ENCODE measurements at regions not wholly inside any gene's neighbourhood (a gene's known extent, or its start where the extent isn't known, plus 50 kb on each side); places are given as distances from the start of the nearest gene placed in this dataset.

DNA sequence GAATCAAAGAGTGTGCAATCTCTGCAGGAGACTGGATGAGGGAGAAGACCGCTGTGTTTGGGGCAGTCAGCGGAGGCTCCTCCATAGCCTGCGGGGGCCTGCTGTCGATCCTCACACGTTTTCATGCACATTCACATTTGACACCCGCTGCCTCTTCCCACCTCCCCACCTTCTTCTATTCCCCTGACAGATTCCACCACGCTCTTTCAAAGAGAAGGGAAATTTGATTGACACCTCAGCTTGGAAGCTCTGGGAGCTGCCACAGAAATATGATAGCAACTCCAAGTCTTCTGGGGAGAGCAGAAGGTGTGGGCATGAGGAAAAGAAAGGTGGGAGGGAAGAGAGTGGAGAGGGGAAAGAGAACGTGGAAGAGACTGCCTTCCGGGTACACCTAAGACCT, 87.5 kb downstream of the BOD1L2 start:
- no peaks in the 10 kb centered on the region for H3K27me3 ChIP-seq
- intact Hi-C loops (cut with DNase I; ENCODE audit: low total_unique reads) = no loop called here

DNA sequence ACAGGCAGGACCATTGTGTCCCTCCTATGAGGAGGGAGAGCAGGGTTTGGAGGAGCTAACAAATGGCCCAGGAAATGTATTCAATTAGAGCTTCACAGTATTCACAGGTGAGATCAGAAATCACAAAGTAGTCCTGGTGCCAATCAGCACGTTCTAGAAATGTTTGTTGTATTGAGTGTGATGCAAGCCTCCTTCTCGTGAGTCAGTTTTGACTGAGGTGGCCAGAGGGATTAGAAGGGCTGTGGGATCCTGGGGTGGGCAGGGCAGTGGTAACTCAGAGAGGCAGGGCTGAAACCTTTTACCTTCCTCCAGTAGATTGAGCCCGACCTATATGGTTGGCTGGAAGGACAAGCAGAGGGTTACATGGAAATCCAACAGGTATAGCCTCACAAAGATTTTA, 95.0 kb downstream of the BOD1L2 start:
- ATAC-seq = no peak
- H3K9me3 ChIP-seq = no peaks in the 10 kb centered on the region
- H3K4me3 ChIP-seq = no peak overlapping the region
- H3K27ac ChIP-seq = no peak overlapping the region
- no peaks in the 10 kb centered on the region for H3K36me3 ChIP-seq
- TF ChIP-seq, protein P1, sequence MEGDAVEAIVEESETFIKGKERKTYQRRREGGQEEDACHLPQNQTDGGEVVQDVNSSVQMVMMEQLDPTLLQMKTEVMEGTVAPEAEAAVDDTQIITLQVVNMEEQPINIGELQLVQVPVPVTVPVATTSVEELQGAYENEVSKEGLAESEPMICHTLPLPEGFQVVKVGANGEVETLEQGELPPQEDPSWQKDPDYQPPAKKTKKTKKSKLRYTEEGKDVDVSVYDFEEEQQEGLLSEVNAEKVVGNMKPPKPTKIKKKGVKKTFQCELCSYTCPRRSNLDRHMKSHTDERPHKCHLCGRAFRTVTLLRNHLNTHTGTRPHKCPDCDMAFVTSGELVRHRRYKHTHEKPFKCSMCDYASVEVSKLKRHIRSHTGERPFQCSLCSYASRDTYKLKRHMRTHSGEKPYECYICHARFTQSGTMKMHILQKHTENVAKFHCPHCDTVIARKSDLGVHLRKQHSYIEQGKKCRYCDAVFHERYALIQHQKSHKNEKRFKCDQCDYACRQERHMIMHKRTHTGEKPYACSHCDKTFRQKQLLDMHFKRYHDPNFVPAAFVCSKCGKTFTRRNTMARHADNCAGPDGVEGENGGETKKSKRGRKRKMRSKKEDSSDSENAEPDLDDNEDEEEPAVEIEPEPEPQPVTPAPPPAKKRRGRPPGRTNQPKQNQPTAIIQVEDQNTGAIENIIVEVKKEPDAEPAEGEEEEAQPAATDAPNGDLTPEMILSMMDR (IDR thresholded peaks at IDR 0.05 in 4 of 5, conservative IDR thresholded peaks at IDR 0.05 in 1 of 5) = no peak
- TF ChIP-seq POLR2A (IDR thresholded peaks at IDR 0.05) = no peak
- H3K4me1 ChIP-seq = no peaks in the 10 kb centered on the region
- no peaks in the 10 kb centered on the region for H3K27me3 ChIP-seq
- in situ Hi-C loops (cut with MboI; ENCODE audit: low sequenced_read_pairs in 4 of 4) = no loop called here
- no peak for DNase-seq
- intact Hi-C loops (cut with DNase I; ENCODE audit: low total_unique reads) = no loop called here

More for the DNA sequence above, 87.5 kb downstream of the BOD1L2 start:
- DNase-seq (no peak), ATAC-seq (no peak)
- Histone ChIP-seq H3K36me3 (no peaks in the 10 kb centered on the region), H3K27ac (no peak overlapping the region), H3K4me1 (no peaks in the 10 kb centered on the region), H3K4me3 (no peak overlapping the region), H3K9me3 (no peaks in the 10 kb centered on the region)
- TF ChIP-seq, protein P1 (IDR thresholded peaks at IDR 0.05 in 4 of 5, conservative IDR thresholded peaks at IDR 0.05 in 1 of 5) = no peak
- TF ChIP-seq POLR2A (IDR thresholded peaks at IDR 0.05) = no peak
- in situ Hi-C loops (cut with MboI; ENCODE audit: low sequenced_read_pairs in 4 of 4) = no loop called here

DNA sequence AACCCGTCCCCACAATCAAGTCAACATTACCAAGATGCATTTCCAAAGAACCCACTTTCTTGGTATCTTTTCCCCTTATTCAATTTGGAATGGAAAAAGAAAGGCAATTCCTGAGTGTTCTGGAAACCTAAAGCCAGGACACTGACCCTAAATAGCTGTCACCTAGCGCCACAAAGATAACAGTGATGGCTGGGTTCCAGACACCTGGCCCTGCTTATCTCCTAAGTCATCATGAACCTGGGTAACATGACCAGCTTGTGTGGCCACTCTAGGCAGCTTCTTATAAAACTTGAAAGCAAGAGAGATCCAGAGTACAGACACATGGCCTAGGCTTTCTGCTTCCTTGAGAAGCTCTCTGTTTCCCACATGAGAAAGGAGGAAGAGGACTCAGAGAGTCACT, 95.4 kb downstream of the BOD1L2 start:
- TF ChIP-seq, protein P1 (IDR thresholded peaks at IDR 0.05 in 4 of 5, conservative IDR thresholded peaks at IDR 0.05 in 1 of 5) = no peak
- TF ChIP-seq POLR2A (IDR thresholded peaks at IDR 0.05) = no peak
- no peaks in the 10 kb centered on the region for H3K27me3 ChIP-seq
- no peaks in the 10 kb centered on the region for H3K4me1 ChIP-seq
- in situ Hi-C loops (cut with MboI; ENCODE audit: low sequenced_read_pairs in 4 of 4) (no loop called here), intact Hi-C loops (cut with DNase I; ENCODE audit: low total_unique reads) (no loop called here)
- no peak for ATAC-seq
- no peaks in the 10 kb centered on the region for H3K36me3 ChIP-seq
- no peak overlapping the region for H3K4me3 ChIP-seq
- no peak overlapping the region for H3K27ac ChIP-seq
- DNase-seq = no peak
- no peaks in the 10 kb centered on the region for H3K9me3 ChIP-seq

DNA sequence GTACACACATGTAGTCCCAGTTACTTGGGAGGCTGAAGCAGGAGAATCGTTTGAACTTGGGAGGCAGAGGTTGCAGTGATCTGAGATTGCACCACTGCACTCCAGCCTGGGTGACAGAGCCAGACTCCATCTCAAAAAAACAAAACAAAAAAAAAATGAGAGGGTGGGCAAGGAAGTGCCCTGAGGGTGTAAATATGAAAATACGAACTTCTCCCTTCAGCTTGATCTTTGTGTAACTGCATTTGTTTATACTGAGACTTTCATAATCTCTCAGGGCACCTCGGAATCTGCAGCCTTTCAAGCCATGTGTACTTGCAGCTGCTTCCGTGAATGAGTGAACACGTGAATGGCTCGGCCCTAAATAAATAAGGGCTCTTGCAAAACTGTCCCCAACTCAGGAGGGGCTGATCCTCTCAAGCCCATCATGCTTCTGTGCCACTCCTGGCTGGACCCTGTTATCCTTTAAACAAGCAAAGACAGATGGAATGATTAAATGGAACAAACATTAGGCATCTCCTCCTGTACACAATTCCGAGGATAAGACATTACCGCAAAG, 96.8 kb downstream of the BOD1L2 start:
- in situ Hi-C loops (cut with MboI; ENCODE audit: low sequenced_read_pairs in 4 of 4) = no loop called here
- no peak for ATAC-seq
- Histone ChIP-seq H3K27me3 (no peaks in the 10 kb centered on the region), H3K4me1 (no peaks in the 10 kb centered on the region), H3K36me3 (no peaks in the 10 kb centered on the region), H3K9me3 (no peaks in the 10 kb centered on the region), H3K27ac (no peak overlapping the region), H3K4me3 (no peak overlapping the region)
- no peak for TF ChIP-seq POLR2A (IDR thresholded peaks at IDR 0.05)
- TF ChIP-seq, protein P1 (IDR thresholded peaks at IDR 0.05 in 4 of 5, conservative IDR thresholded peaks at IDR 0.05 in 1 of 5) = no peak
- DNase-seq = no peak
- intact Hi-C loops (cut with DNase I; ENCODE audit: low total_unique reads) = no loop called here

DNA sequence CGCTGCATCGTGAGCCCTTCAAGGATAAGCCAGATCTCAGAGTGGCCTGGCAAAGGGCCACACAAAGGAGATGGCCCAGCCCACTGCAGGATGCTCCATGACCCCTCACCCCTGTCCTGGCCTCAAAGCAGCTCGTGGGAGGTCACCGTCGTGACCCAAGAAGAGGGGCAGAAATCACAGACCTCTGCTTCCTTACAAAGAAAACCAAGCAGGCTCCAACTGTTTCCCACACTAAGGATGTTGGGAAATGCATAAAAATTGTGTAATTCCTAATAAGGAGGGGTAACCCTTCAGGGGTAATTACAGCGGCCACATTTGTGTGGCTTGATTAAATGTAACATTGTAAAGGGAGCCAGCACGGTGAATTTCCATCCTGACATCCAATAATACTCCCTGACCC, 102.3 kb downstream of the BOD1L2 start:
- H3K27me3 ChIP-seq = no peaks in the 10 kb centered on the region
- in situ Hi-C loops (cut with MboI; ENCODE audit: low sequenced_read_pairs in 4 of 4) (no loop called here), intact Hi-C loops (cut with DNase I; ENCODE audit: low total_unique reads) (no loop called here)
- H3K9me3 ChIP-seq = no peaks in the 10 kb centered on the region
- H3K27ac ChIP-seq = no peak overlapping the region
- no peak overlapping the region for H3K4me3 ChIP-seq
- ATAC-seq (no peak), DNase-seq (no peak)
- TF ChIP-seq, protein P1 (IDR thresholded peaks at IDR 0.05 in 4 of 5, conservative IDR thresholded peaks at IDR 0.05 in 1 of 5) = no peak
- TF ChIP-seq POLR2A (IDR thresholded peaks at IDR 0.05) = no peak
- H3K36me3 ChIP-seq = no peaks in the 10 kb centered on the region
- H3K4me1 ChIP-seq = no peaks in the 10 kb centered on the region

All from gastrocnemius medialis (tissue), 4 donors.